NCI-H526 (cell line): ENCODE measurements at regions not wholly inside any gene's neighbourhood (a gene's known extent, or its start where the extent isn't known, plus 50 kb on each side); places are given as distances from the start of the nearest gene placed in this dataset.

ENCODE experiments used
- DNase-seq, 2 experiments: peaks; one replicate each; lab custom pipeline; 2025; lab: John Stamatoyannopoulos, UW

- no peak for DNase-seq
Observed at GRCh38 chr19:30817965-30818567, 445.9 kb downstream of the ZNF536 start.

GRCh38 chr19:30817197-30817596 lies 445.0 kb downstream of the ZNF536 start:
- no peak for DNase-seq

GRCh38 chr19:30815889-30816580 lies 443.9 kb downstream of the ZNF536 start:
- DNase-seq, result no peak

GRCh38 chr19:30812099-30812678 lies 440.0 kb downstream of the ZNF536 start:
- peak; percentile 36 to 78 for DNase-seq

GRCh38 chr19:30811397-30812098 lies 439.4 kb downstream of the ZNF536 start:
- no peak for DNase-seq

GRCh38 chr19:30810726-30811125 lies 438.5 kb downstream of the ZNF536 start:
- DNase-seq, result no peak

- no peak for DNase-seq
Observed at GRCh38 chr19:30807278-30807677, 435.1 kb downstream of the ZNF536 start.

- no peak for DNase-seq
Observed at GRCh38 chr19:30806311-30806710, 434.1 kb downstream of the ZNF536 start.

- DNase-seq, result peak; percentile 61
Observed at GRCh38 chr19:30804751-30805150, 432.6 kb downstream of the ZNF536 start.

- peak in 1 of 2 experiments; percentile 32 for DNase-seq
Observed at GRCh38 chr19:30804333-30804732, 432.1 kb downstream of the ZNF536 start.

GRCh38 chr19:30802424-30803013 lies 430.3 kb downstream of the ZNF536 start:
- DNase-seq, result no peak

GRCh38 chr19:30799865-30800755 lies 427.9 kb downstream of the ZNF536 start:
- DNase-seq, result peak; percentile 34 to 83

- DNase-seq, result no peak
Observed at GRCh38 chr19:30795727-30796126, 423.5 kb downstream of the ZNF536 start.

GRCh38 chr19:30792561-30793505 lies 420.6 kb downstream of the ZNF536 start:
- DNase-seq, result no peak

- no peak for DNase-seq
Observed at GRCh38 chr19:30791088-30791487, 418.9 kb downstream of the ZNF536 start.

GRCh38 chr19:30790056-30790680 lies 418.0 kb downstream of the ZNF536 start:
- no peak for DNase-seq

- DNase-seq, result no peak
Observed at GRCh38 chr19:30788105-30788765, 416.1 kb downstream of the ZNF536 start.

- peak in 1 of 2 experiments; percentile 48 for DNase-seq
Observed at GRCh38 chr19:30785458-30786137, 413.4 kb downstream of the ZNF536 start.
